DMS153 treated with DMSO at 0.1 percent for 48 hours (cell line): ENCODE measurements at regions not wholly inside any gene's neighbourhood (a gene's known extent, or its start where the extent isn't known, plus 50 kb on each side); places are given as distances from the start of the nearest gene placed in this dataset.

Experiments used
- DNase-seq: peaks from one replicate; lab custom pipeline; 2025; ENCODE audit not compliant: unreplicated experiment; lab: John Stamatoyannopoulos, UW

DNA sequence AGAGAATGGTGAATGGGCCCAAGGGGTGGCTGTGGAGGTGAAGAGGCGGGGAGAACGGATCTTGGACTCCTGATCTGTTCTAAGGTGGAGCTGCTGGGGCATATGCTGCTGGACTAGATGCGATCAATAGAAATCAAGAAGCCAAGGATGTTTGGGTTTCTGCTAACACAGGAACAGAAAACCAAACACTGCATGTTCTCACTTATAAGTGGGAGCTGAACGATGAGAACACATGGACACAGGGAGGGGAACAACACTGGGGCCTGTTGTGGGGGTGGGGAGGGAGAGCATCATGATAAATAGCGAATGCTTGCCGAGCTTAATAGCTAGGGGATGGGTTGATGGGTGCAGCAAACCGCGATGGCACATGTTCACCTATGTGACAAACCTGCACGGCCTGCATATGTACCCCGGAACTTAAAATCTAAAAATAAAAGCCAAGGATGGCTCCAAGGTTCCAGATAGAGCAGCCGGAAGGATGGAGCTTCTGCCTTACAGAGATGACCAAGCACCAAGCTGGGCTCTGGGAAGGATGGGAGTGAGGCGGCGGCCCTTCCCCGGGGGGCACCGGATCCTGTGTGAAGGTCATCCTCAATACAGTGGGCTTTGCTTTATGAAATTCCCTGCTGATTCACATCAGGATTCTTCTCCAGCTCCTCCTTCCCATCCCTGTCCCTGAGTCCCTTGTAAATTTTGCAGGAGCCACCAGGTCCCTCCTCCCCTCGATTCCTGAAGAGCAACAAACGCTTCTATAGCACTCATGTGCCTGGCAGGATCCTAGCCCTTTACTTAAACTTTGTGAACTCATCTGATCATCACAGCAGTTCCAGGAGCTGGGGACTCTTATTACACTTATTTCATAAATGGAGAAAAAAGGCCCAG is 109.2 kb upstream of the PTPN1 start:
- no peak for DNase-seq

DNA sequence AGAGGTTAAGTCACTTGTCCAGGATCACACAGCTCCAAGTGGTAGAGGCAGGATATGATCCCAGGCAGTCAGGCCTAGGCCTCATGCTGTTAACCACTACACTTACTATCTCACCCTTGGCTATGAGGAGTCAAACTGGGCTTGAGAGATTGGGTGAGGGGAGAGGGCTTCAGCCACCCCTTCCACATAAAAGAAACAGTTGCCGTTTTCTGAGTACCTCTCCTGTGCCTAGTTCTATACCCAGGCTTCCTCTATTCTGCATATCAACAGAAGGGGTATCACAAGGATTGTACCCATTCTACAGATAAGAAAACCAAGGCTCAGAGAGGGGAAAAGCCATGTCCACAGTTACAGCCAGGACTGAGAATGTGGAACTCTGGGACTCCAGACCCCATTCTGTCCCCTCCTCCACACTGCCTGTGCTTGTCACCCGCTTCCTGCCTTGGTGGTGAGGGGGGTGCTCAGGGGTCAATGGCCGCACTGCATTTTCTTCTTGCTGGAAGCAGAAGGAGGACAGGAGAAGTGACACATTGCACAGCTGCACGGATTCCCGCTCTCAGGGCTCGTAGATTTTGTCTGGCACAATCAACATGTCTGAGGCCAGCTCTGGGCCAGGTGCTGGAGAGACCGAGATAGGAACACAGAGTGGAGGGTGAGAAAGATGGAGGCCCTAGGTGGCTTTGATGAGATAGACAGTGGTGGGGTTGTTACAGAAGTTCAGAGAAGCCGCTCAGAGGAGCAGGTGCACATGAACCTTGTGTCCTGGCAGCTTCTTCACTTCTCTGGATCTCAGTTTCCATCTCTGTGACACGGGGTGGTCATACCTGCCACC is 108.4 kb upstream of the PTPN1 start:
- DNase-seq: no peak

DNA sequence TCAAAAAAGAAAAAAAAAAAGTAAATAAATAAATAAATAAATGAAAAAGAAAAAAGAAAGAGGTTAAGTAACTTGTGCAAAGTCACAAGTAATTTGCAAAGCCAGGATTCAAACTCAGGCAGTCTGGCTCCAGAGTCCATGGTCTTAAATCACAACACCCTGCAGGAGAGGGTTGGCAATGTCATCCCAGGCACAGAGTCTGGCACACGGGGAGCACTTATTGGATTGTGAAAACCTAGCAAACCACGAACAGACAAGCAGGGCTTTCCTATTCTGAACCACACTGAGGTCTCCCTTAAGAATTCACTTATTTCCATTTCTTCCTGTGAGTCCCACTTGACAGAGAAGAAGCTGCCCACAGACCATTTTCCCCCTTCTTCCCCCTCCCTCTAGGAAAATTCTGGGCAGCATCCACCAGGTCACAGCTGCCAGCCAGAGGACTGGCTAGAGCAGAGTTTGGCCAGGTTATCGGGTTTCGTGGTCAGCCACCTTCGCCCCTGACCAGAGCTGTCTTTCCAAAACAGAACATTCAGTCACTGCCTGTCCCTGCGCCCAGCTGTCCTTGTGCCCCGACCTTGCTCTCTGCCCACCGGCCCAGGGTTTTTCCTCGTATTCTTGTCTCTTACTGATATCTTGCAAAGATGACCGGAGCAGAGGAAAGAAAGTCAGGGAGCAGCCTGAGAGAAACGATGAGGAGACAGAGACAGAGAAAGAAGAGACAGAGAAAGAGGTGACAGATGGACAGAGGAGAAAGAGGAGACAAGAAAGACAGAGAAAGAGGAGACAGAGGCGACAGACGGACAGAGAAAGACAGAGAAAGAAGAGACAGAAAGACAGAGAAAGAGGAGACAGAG is 106.4 kb upstream of the PTPN1 start:
- DNase-seq: no peak

DNA sequence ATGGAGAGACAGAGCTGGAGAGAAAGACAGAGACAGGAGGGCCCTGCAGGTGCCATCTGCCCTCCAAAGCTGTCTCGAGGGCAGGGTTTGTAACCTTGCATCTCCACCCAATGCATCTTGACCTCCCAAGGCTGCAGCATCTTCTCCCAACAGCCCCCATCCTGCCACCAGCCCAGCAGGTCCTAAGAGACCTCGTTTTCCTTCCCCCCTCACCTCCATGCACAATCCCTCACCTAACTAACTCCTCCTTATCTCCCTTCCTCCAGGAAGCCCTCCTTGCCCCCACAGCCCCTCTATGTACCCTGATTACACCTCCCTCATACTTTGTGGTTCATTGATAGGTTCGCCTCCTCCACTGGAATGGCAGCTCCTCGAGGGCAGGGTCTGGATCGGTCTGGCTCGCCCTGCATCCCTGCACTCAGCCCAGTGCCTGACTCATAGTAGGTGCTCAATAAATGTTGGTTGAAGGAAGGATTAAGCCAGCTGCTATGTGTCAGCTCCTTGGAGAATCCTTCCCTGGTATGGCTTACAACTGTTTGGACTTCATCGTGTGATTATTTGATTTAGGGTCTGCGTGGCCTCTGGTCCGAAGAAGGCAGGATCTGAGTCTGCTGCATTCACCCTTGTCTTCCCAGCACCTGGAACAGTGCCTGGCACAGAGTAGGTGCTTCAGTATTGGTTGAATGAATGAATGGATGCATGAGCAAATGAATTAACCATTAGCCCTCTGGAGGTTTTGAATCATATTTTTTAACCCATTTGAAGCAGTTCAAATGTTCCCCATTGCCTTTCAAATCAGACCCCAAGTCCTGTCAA is 105.6 kb upstream of the PTPN1 start:
- no peak for DNase-seq

DNA sequence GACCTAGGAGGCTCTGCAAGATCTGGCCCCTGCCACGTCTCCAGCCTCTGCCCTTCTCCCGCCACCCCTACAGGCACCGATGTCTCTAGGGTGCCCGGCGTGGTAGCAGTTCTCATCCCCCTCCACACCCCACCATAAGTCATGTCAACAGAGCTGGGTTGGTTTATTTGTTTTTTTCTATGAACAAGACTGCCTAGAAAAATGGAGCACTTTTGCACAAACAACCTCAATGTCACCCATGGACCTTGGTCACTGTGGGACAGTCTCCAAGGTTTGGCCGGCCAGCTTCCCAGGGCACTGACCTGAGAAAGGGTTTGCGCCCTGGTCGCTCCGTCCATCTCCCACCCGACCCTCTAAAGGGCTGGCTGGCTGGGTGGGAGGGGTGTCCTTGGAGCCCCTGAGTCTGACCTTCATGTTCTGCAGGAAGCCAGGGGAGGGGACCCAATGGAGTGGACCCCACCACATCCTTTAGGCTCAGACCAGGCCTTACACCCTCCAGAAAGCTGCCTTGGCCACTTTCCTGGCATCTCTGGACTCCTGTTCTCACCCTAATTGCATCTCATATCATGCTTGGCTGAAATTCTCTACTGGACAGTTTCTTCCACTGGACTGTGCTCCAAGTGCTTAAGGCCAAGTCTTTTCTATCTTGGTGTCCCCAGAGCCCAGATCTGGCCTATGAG is 104.8 kb upstream of the PTPN1 start:
- DNase-seq: no peak

DNA sequence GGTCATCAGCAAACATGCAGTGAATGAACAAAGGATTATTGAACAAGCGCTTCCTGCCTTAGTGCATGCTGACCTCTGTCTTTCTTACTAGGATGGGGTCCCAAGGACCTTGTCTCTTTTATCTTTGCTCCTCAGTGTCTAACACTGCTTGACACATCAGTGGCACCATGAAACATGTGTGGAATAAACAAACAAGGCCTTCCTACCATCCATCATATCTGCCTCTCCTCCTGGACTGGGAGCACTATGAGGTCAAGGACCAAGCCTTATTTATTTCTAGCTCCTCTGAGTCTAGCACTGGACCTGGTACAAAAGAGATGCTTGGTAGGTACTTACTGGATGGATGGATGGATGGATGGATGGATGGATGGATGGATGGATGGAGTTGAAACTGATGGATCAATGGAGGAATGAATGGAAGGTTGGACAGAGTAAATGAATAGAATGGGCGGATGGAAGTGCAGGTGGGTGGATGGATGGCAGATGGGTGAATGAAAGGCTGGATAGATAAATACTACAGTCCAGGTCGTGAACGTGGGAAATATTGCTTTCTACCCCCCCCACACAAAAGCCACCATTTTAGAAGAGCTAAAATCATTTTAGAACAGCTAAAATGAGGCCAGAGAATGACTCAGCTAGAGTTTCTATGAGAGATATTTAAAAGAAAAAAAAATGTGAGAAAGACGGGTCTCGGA is 104.1 kb upstream of the PTPN1 start:
- no peak for DNase-seq

DNA sequence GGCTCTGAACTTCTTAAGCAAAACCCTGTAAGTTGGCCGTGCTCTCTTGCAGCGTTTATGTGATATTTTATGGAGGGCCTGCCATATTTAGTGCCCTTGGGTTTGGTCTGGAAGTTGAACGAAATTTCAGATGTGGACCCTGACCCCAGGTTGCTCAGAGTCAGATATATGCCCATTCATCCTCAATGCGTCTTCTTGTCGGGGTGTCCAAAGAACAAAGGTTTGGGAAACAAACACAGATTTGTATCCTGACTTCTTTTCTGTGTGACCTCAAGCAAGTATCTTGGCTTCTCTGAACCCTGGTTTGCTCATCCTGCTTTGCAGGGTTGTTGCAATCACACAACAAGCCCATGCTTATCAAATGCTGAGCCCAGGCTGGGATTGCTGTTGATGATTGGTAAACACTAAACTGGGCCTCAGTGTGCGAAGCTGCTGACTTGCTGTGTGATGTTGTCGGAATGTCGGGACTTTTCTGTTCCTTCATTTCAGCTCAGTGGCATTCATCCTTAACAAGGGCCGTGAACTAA is 103.5 kb upstream of the PTPN1 start:
- no peak for DNase-seq

DNA sequence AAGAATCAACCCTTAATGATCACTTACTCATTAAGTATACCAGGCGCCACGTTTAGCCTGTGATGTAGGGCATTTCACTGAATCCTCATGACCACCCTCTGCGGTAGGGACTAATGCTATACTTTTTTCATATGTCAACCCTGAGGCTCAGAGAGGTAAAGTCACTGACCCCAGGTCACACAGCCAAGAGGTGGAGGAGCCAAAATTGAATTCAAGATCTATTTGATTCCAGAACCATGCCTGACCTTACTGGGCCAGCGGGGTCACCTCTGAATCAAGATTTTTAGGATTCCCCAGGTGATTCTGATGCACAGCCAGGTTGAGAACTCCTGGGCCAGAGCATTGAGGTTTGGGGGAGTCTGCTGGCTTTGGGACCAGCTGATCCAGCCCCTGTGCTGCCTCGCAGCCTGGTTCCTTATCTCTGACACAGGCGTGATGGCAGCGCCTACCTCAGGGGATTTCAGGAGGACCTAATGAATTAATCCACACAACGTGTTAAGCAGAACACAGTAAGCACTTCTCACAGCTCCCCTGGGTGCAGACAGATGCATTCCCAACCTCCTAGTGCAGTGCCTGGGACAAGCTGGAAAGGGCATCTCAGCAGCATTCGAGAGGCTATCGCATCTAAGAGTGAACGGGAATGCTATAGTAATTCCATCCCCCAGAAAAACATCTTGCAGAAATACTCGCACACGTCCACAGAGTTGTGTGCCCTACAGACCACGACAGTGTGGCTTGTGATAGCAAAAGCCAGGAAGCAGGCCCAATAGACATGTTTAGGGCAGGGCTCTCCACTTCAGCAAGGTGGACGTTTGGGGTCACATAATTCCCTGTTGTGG is 101.4 kb upstream of the PTPN1 start:
- no peak for DNase-seq

DNA sequence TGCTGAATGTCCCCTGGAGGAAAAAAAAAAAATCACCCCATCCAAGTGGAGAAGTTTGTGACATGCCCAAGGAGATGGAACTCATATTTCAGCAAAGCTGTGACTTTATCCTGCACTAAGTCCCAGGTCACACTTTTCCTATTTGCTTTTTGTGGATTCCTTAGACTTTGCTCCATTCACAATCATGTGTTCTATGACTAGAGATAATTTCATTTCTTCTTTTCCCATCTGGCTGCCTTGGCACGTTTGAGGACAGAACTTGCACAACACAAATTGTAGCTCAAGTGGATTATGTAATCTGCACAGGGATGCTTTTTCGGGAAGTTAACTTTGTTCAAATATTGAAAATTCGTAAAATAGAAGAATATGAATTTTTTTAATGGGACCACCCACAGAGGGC is 100.7 kb upstream of the PTPN1 start:
- no peak for DNase-seq

DNA sequence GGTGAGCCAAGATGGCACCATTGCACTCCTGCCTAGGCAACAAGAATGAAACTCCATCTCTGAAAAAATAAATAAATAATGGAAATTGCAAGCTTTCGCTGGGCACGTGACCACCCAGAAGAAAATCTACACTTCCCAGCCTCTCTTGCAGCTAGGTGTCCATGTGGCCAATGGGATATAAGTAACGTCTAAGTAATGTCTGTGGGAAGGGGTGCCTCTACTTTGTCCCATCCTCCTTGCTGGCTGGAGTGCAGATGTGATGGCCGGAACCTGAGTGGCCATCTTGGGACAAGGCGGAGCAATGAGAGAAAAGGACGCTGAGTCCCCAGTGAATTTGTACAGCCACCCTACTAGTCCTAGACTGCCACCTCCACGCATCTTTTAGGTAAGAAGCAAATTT is 99.8 kb upstream of the PTPN1 start:
- no peak for DNase-seq

DNA sequence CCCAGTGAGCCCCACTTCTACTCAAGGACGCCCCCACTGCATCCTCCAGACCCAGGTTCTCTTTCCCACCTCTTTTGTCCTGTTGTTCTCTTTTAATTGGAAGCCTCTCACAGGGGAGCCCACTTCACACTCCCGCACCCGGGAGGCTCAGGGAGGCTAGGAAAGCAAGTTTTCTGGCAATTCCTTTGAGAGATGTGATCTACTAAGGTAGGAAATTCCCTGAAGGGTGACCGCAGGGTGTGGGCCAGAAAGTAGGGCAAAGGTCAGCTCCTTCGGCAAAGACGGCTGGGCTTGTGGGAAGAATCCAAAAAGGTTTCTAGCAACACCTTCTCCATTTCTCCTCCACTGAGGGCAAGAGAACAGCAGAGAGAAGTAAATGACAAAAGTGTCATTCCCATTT is 98.1 kb upstream of the PTPN1 start:
- no peak for DNase-seq

DNA sequence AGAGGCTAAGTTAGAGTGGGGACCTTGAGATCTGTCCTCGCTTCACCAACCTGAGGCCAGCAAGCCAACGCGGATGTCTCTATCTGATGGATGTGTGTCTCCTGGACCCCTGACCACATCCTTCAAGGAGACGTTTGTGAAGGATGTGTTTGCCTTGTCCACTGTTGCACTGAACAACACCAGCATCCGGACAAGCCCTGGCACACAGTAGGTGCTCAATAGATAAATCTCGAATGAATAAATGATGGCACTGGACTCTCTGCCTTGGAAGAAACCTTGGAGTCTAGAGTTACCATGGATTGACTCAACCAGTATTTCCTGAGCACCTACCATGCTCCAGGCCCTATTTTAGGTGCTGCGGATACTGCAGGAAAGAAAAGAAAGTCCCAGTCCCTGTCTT is 97.7 kb upstream of the PTPN1 start:
- DNase-seq: no peak

DNA sequence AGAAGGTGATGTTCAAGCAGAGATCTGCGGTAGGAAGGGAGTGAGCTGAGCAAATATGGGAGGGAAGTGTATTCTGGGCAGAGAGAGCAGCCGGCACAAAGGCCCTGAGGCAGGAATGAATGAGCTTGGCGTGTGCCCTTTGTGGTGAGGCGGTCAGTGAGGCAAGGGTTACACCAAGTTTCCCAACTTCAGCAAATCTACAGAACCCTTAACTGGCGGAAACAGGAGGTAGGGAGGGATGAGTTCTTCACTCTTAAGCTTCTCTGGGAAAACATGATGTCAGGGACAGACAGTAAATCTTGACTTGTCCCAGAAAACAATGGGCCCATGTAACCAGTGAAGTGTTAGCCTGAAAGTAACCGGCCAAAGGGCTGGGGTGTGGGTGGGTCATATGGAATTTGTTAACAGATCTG is 97.1 kb upstream of the PTPN1 start:
- no peak for DNase-seq

DNA sequence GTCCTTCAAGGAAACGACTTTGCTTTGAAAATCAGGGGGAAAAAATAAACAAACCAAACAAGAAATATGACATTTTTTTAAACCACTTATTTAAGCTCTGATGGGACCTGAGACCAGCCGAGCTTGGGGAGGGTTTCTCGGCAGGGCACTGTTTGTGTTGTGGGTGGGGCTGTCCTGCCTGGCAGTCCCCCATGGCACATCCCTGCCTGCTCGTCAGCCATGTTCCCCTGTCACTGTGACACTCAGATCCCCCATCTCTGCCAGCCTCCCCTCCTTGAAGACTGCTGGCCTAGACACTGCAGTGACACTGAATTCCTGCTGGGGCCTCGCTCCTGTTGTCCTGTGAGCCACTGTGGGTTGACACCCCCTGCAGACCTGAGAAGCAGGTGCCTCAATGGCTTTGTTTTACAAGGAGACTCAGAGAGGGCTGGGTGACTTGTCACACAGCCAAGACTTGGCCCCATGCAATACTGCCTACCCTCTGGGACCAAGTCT is 95.1 kb upstream of the PTPN1 start:
- no peak for DNase-seq

DNA sequence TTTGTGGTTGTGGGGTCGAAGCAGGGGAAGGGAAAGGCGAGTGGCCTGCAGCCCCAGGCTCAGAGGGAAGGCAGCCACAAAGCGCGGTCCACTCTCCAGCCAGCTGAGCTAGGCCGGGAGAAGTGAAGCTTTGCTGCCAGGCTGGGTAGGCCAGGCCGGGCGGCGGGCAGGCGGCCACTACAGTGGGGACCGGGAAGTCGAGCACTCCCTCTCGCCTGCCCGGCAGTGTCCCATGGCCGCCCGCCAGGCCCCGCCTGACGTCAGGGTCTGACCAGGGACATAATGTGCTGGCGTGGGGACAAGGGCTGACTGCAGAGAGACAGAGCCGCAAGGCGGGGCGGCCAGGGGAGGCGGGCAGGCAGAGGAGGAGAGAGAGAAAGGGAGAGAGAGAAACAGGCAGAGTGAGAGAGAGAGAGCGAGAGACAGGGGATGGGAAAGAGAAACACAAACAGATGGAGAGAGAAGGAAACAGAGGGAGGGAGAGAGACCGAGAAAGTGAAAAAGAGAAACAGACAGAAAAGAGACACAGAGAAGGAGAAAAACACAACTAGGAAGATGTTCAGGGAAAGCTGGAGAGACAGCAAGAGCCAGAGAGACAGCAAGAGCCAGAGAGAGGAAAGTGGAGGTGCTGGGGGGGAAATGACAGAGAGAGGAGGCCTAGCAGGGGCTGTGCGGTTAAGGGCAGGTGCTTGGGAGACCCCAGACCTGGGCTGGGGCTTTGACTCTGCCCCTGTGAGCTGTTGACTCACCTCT is 94.5 kb upstream of the PTPN1 start:
- no peak for DNase-seq

DNA sequence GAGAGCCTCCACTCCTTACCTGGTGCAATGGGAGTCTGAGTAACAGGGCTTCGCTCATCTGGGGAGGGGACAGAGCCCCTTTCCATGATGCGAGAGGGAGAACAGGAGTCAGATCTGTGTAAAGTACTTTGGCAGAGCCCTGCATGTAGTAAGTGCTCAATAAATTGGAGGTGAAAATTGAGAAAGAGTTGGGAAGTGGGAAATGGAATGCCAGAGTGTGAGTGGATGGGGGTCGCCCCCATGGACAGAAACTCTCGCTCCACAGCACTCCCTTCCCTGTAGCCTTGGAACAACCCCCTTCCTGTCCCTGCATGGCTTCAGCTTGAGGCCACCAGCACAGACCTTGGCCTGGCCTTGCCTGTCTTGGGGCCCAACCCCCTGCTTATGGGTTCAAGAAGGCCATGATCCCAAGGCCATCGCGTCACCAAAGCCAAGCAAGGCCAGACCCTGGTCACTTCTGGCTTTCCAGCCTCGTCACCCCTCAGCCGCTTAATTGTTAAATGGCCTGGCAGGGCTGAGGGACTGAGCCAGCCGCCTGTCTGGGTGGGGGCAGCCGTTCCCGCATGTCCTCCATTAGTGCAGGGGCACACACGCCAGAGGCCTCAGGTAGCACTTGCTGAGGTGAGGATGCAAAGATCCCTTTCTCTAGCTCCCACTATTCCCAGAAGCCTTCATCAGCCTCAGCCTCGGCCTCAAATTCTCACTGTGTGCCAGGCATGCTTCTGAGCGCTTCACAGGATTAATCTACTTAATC is 93.7 kb upstream of the PTPN1 start:
- no peak for DNase-seq

DNA sequence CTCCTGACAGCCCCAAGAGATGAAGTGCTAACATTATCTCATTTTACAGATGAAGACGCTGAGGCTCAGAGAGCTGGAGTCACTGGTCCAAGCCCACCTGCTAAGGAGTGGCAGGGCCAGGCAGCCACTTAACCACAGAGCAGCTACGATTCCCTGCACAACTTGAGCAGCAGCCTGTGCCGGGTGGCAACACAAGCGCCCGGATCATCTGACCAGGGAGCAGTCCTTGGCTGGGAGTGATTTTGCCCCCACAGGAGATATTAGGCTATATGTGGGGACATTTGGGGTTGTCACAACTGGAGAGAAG is 93.2 kb upstream of the PTPN1 start:
- no peak for DNase-seq
